ENCODE measurements at regions not wholly inside any gene's neighbourhood (a gene's known extent, or its start where the extent isn't known, plus 50 kb on each side); places are given as distances from the start of the nearest gene placed in this dataset.

DNA sequence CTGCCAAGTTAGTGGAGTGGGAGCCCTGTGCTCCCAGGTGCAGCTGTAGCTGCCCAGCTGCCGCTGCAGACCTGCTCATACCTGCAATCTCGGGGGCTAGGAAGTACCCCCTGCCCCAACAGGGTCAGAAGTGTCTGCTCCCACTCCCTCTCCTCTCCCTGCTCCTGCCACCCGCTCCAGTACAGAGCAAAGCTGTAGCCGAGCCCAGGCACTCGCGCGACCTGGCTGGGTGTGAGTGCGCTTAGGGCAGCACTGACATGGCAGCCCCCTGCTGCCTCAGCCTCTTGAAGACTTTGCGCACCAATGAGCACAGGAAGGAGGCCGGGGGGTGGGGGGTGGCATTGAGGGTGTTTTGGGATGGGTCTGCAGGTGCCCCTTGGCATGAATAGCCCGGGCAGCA, 1951.4 kb downstream of the SUCLG1 start:
- Histone ChIP-seq H3K18ac (ENCODE audit: low read length) (no peak overlapping the region), H2BK15ac (replicated peaks; ENCODE audit: low read depth) (no peak overlapping the region), H3K79me1 (ENCODE audit: low read length) (no peaks in the 10 kb centered on the region), H2BK120ac (ENCODE audit: low read depth, low read length) (no peak overlapping the region), H3K4me1 (ENCODE audit: control insufficient read depth, low read depth, low read length) (no peaks in the 10 kb centered on the region), H3K79me2 (ENCODE audit: control insufficient read depth, insufficient read depth, low read length) (no peaks in the 10 kb centered on the region), H3K56ac (ENCODE audit: low read length) (no peak overlapping the region), H3K23ac (ENCODE audit: low read length) (no peak overlapping the region), H2AK5ac (ENCODE audit: low read length) (no peak overlapping the region), H3K4ac (ENCODE audit: low read depth, low read length) (no peak overlapping the region), H3K4me3 (ENCODE audit: low read length) (no peak overlapping the region), H2BK5ac (ENCODE audit: low read length) (no peak overlapping the region), H3K36me3 (ENCODE audit: control insufficient read depth, insufficient read depth, low read length) (no peaks in the 10 kb centered on the region), H3K27ac (ENCODE audit: low read depth, low read length) (no peak overlapping the region), H3K4me2 (ENCODE audit: low read length) (no peak overlapping the region), H4K8ac (ENCODE audit: low read depth, low read length) (no peak overlapping the region), H3K27me3 (ENCODE audit: insufficient read depth, low read length, poor library complexity) (no peaks in the 10 kb centered on the region), H3K9ac (ENCODE audit: low read length) (no peak overlapping the region), H4K5ac (ENCODE audit: low read length) (no peak overlapping the region)
- DNase-seq, result no peak
- no CpG with 5 or more reads among the region's 11 CpGs for WGBS (ENCODE audit: extremely low coverage, insufficient coverage, low lambda C conversion rate)

DNA sequence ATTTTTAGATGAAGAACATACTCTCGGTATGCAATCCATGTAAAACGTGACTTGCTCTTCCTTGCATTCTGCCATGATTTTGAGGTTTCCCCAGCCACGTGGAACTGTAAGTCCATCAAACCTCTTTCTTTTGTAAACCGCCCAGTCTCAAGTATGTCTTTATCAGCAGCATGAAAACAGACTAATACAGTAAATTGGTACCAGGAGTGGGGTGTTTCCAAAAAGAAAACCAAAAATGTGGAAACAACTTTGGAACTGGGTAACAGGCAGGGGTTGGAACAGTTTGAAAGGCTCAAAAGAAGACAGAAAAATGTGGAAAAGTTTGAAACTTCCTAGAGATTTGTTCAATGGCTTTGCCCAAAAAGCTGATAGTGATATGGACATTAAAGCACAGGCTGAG, 1957.9 kb downstream of the SUCLG1 start:
- H3K36me3 ChIP-seq (ENCODE audit: control insufficient read depth, insufficient read depth, low read length), result no peaks in the 10 kb centered on the region
- H3K23ac ChIP-seq (ENCODE audit: low read length), result no peak overlapping the region
- no peak for DNase-seq
- no peaks in the 10 kb centered on the region for H3K79me1 ChIP-seq (ENCODE audit: low read length)
- H2BK15ac ChIP-seq (replicated peaks; ENCODE audit: low read depth), result no peak overlapping the region
- H2BK5ac ChIP-seq (ENCODE audit: low read length), result no peak overlapping the region
- H3K4me1 ChIP-seq (ENCODE audit: control insufficient read depth, low read depth, low read length), result no peaks in the 10 kb centered on the region
- H3K4me3 ChIP-seq (ENCODE audit: low read length), result no peak overlapping the region
- no peak overlapping the region for H4K8ac ChIP-seq (ENCODE audit: low read depth, low read length)
- H4K5ac ChIP-seq (ENCODE audit: low read length), result no peak overlapping the region
- no peaks in the 10 kb centered on the region for H3K27me3 ChIP-seq (ENCODE audit: insufficient read depth, low read length, poor library complexity)
- no peak overlapping the region for H3K4ac ChIP-seq (ENCODE audit: low read depth, low read length)
- H3K9ac ChIP-seq (ENCODE audit: low read length), result no peak overlapping the region
- H3K27ac ChIP-seq (ENCODE audit: low read depth, low read length), result no peak overlapping the region
- no peak overlapping the region for H3K18ac ChIP-seq (ENCODE audit: low read length)
- no peak overlapping the region for H2AK5ac ChIP-seq (ENCODE audit: low read length)
- no peak overlapping the region for H2BK120ac ChIP-seq (ENCODE audit: low read depth, low read length)
- H3K56ac ChIP-seq (ENCODE audit: low read length), result no peak overlapping the region
- no peaks in the 10 kb centered on the region for H3K79me2 ChIP-seq (ENCODE audit: control insufficient read depth, insufficient read depth, low read length)
- no peak overlapping the region for H3K4me2 ChIP-seq (ENCODE audit: low read length)
- WGBS (ENCODE audit: extremely low coverage, insufficient coverage, low lambda C conversion rate), result no CpG with 5 or more reads among the region's 4 CpGs

DNA sequence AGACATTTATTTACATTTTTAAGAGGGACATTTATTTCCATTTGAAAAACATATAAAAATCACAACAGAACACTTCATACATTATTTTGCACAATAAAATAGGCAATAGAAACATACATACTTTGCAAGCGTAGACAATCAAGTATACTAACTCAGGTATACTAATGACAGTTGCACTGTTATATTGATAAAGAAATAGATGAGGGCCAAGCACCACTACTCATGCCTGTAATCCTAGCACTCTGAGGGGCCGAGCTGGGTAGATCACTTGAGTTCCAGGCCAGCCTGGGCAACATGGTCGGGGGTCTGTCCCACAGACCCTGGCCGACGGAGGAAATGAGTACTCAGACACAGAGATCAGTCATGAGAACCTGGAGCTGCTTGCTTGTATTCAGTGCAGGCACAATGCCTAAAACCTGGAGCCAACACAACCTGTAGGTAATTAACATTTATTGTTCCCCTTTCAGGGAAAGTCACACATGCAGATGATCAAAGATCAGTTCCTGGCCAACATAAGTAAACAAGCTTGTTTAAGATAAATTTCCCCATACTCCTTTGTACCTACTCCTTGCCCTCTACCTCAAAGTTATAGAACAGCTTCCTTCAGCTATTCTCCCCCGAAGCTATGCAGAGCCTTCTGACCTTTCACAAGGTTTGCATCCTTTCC, 1960.2 kb downstream of the SUCLG1 start:
- Histone ChIP-seq H3K27me3 (ENCODE audit: insufficient read depth, low read length, poor library complexity) (no peaks in the 10 kb centered on the region), H3K27ac (ENCODE audit: low read depth, low read length) (no peak overlapping the region), H3K9ac (ENCODE audit: low read length) (no peak overlapping the region), H3K79me2 (ENCODE audit: control insufficient read depth, insufficient read depth, low read length) (no peaks in the 10 kb centered on the region), H3K4me2 (ENCODE audit: low read length) (no peak overlapping the region), H3K18ac (ENCODE audit: low read length) (no peak overlapping the region), H2AK5ac (ENCODE audit: low read length) (no peak overlapping the region), H3K4me1 (ENCODE audit: control insufficient read depth, low read depth, low read length) (no peaks in the 10 kb centered on the region), H3K79me1 (ENCODE audit: low read length) (no peaks in the 10 kb centered on the region), H2BK15ac (replicated peaks; ENCODE audit: low read depth) (no peak overlapping the region), H3K4ac (ENCODE audit: low read depth, low read length) (no peak overlapping the region), H2BK120ac (ENCODE audit: low read depth, low read length) (no peak overlapping the region), H2BK5ac (ENCODE audit: low read length) (no peak overlapping the region), H3K56ac (ENCODE audit: low read length) (no peak overlapping the region), H3K23ac (ENCODE audit: low read length) (no peak overlapping the region), H4K8ac (ENCODE audit: low read depth, low read length) (no peak overlapping the region), H3K36me3 (ENCODE audit: control insufficient read depth, insufficient read depth, low read length) (no peaks in the 10 kb centered on the region), H4K5ac (ENCODE audit: low read length) (no peak overlapping the region), H3K4me3 (ENCODE audit: low read length) (no peak overlapping the region)
- DNase-seq, result no peak
- WGBS (ENCODE audit: extremely low coverage, insufficient coverage, low lambda C conversion rate), result no CpG with 5 or more reads among the region's 6 CpGs

DNA sequence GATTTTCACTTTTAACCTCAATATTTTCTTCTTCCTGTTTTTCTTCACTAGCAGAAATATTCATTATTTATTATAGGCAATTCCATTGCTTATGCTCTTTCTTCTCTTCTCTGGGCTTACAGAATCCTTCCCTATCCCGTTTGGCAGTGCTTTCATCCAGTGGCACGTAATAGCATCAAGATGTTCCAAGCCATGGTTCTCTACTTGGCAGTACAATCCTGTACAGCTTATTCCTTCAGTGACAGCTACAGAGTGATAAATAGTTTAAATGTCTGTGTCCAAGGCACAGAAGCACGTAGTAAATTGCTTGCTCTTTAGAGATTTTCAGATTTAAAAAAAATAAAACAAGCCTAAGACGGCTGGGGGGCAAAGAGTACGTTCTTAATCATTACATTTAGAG, 1964.3 kb downstream of the SUCLG1 start:
- WGBS (ENCODE audit: extremely low coverage, insufficient coverage, low lambda C conversion rate), result no CpG with 5 or more reads among the region's 5 CpGs
- no peak for DNase-seq
- H3K27me3 ChIP-seq (ENCODE audit: insufficient read depth, low read length, poor library complexity), result no peaks in the 10 kb centered on the region
- H3K79me1 ChIP-seq (ENCODE audit: low read length), result no peaks in the 10 kb centered on the region
- H3K27ac ChIP-seq (ENCODE audit: low read depth, low read length), result no peak overlapping the region
- no peak overlapping the region for H3K9ac ChIP-seq (ENCODE audit: low read length)
- H3K4me2 ChIP-seq (ENCODE audit: low read length), result no peak overlapping the region
- H3K4ac ChIP-seq (ENCODE audit: low read depth, low read length), result no peak overlapping the region
- no peak overlapping the region for H2AK5ac ChIP-seq (ENCODE audit: low read length)
- no peaks in the 10 kb centered on the region for H3K36me3 ChIP-seq (ENCODE audit: control insufficient read depth, insufficient read depth, low read length)
- H2BK120ac ChIP-seq (ENCODE audit: low read depth, low read length), result no peak overlapping the region
- H3K4me3 ChIP-seq (ENCODE audit: low read length), result no peak overlapping the region
- no peak overlapping the region for H4K5ac ChIP-seq (ENCODE audit: low read length)
- H3K23ac ChIP-seq (ENCODE audit: low read length), result no peak overlapping the region
- no peaks in the 10 kb centered on the region for H3K79me2 ChIP-seq (ENCODE audit: control insufficient read depth, insufficient read depth, low read length)
- H4K8ac ChIP-seq (ENCODE audit: low read depth, low read length), result no peak overlapping the region
- H2BK5ac ChIP-seq (ENCODE audit: low read length), result no peak overlapping the region
- no peak overlapping the region for H3K18ac ChIP-seq (ENCODE audit: low read length)
- H3K4me1 ChIP-seq (ENCODE audit: control insufficient read depth, low read depth, low read length), result no peaks in the 10 kb centered on the region
- no peak overlapping the region for H3K56ac ChIP-seq (ENCODE audit: low read length)
- H2BK15ac ChIP-seq (replicated peaks; ENCODE audit: low read depth), result no peak overlapping the region

DNA sequence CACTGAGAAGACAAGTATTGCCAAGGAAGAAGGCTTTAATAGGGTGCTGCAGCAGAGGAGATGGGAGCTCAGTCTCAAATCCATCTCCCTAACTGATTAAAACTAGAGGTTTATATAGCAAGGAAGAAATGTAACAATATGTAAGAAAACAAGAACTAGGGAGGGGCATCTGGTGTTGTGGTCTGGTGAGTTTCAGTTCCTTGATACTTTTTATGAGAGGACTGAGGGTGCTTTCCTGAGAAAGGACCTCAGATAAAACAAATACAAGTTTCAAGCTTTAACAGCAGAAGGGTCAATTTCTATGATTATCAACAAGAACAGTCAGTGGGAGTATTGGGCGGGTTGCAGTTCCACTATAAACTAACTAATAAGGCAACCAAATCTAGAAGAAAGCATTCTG, 1967.5 kb downstream of the SUCLG1 start:
- no peak overlapping the region for H3K4ac ChIP-seq (ENCODE audit: low read depth, low read length)
- no peak overlapping the region for H3K4me3 ChIP-seq (ENCODE audit: low read length)
- H4K8ac ChIP-seq (ENCODE audit: low read depth, low read length), result no peak overlapping the region
- H3K27ac ChIP-seq (ENCODE audit: low read depth, low read length), result no peak overlapping the region
- no peaks in the 10 kb centered on the region for H3K4me1 ChIP-seq (ENCODE audit: control insufficient read depth, low read depth, low read length)
- no peak overlapping the region for H3K23ac ChIP-seq (ENCODE audit: low read length)
- no peak overlapping the region for H3K56ac ChIP-seq (ENCODE audit: low read length)
- no peaks in the 10 kb centered on the region for H3K36me3 ChIP-seq (ENCODE audit: control insufficient read depth, insufficient read depth, low read length)
- no peak overlapping the region for H3K18ac ChIP-seq (ENCODE audit: low read length)
- H4K5ac ChIP-seq (ENCODE audit: low read length), result no peak overlapping the region
- no peak for DNase-seq
- no peak overlapping the region for H2BK5ac ChIP-seq (ENCODE audit: low read length)
- H3K4me2 ChIP-seq (ENCODE audit: low read length), result no peak overlapping the region
- H3K27me3 ChIP-seq (ENCODE audit: insufficient read depth, low read length, poor library complexity), result no peaks in the 10 kb centered on the region
- no peak overlapping the region for H2BK120ac ChIP-seq (ENCODE audit: low read depth, low read length)
- H2BK15ac ChIP-seq (replicated peaks; ENCODE audit: low read depth), result no peak overlapping the region
- no peaks in the 10 kb centered on the region for H3K79me1 ChIP-seq (ENCODE audit: low read length)
- WGBS (ENCODE audit: extremely low coverage, insufficient coverage, low lambda C conversion rate), result no CpG with 5 or more reads among the region's 1 CpG
- no peaks in the 10 kb centered on the region for H3K79me2 ChIP-seq (ENCODE audit: control insufficient read depth, insufficient read depth, low read length)
- H3K9ac ChIP-seq (ENCODE audit: low read length), result no peak overlapping the region
- no peak overlapping the region for H2AK5ac ChIP-seq (ENCODE audit: low read length)

DNA sequence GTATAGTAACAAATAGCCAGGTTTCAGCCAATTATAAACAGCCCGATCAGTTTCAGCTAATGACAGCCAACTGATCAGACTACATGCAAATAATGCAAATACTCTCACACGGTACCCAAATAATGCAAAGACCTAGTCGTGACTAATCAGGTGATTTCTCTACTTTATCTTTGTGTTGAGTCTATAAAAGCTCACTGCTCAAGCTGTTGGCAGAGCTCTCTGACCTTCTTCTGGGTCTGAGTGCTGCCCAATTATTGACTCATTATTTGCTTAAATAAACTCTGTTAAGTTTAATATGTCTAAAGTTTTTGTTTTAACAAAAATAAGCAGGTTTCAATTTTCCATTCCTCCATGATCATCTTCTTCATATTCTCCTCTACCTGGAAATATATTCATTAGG, 1971.7 kb downstream of the SUCLG1 start:
- no peak for DNase-seq
- no peak overlapping the region for H3K18ac ChIP-seq (ENCODE audit: low read length)
- no peak overlapping the region for H3K4me3 ChIP-seq (ENCODE audit: low read length)
- no peak overlapping the region for H2AK5ac ChIP-seq (ENCODE audit: low read length)
- no peak overlapping the region for H3K27ac ChIP-seq (ENCODE audit: low read depth, low read length)
- no peaks in the 10 kb centered on the region for H3K27me3 ChIP-seq (ENCODE audit: insufficient read depth, low read length, poor library complexity)
- H3K9ac ChIP-seq (ENCODE audit: low read length), result no peak overlapping the region
- H3K4me2 ChIP-seq (ENCODE audit: low read length), result no peak overlapping the region
- WGBS (ENCODE audit: extremely low coverage, insufficient coverage, low lambda C conversion rate), result no CpG with 5 or more reads among the region's 3 CpGs
- H2BK15ac ChIP-seq (replicated peaks; ENCODE audit: low read depth), result no peak overlapping the region
- no peak overlapping the region for H3K56ac ChIP-seq (ENCODE audit: low read length)
- H3K36me3 ChIP-seq (ENCODE audit: control insufficient read depth, insufficient read depth, low read length), result no peaks in the 10 kb centered on the region
- no peak overlapping the region for H3K4ac ChIP-seq (ENCODE audit: low read depth, low read length)
- H3K79me1 ChIP-seq (ENCODE audit: low read length), result no peaks in the 10 kb centered on the region
- H4K8ac ChIP-seq (ENCODE audit: low read depth, low read length), result no peak overlapping the region
- no peak overlapping the region for H4K5ac ChIP-seq (ENCODE audit: low read length)
- no peak overlapping the region for H2BK5ac ChIP-seq (ENCODE audit: low read length)
- H2BK120ac ChIP-seq (ENCODE audit: low read depth, low read length), result no peak overlapping the region
- no peaks in the 10 kb centered on the region for H3K79me2 ChIP-seq (ENCODE audit: control insufficient read depth, insufficient read depth, low read length)
- no peaks in the 10 kb centered on the region for H3K4me1 ChIP-seq (ENCODE audit: control insufficient read depth, low read depth, low read length)
- no peak overlapping the region for H3K23ac ChIP-seq (ENCODE audit: low read length)

Measured in mesendoderm (in vitro differentiated cells).